D721Med (cell line): ENCODE measurements at regions not wholly inside any gene's neighbourhood (a gene's known extent, or its start where the extent isn't known, plus 50 kb on each side); places are given as distances from the start of the nearest gene placed in this dataset.

Experiments
- DNase-seq: peaks from one replicate; pipeline ENCODE4 v3.0.0; 2011; ENCODE audit warnings: low spot score; ENCODE audit not compliant: insufficient read length
- FAIRE-seq: peaks from 2 replicates; lab custom pipeline; 2011; peaks lifted over from hg19 to GRCh38; lab: Jason Lieb, UNC
- TF ChIP-seq, protein P1 (sequence below): IDR thresholded peaks from 2 replicates; pipeline ENCODE4 v1.5.1; 2012; ENCODE audit warnings: mild to moderate bottlenecking, control low read depth; ENCODE audit not compliant: insufficient read depth; ENCODE audit errors: missing control alignments

- FAIRE-seq = no peak
- TF ChIP-seq, protein P1, sequence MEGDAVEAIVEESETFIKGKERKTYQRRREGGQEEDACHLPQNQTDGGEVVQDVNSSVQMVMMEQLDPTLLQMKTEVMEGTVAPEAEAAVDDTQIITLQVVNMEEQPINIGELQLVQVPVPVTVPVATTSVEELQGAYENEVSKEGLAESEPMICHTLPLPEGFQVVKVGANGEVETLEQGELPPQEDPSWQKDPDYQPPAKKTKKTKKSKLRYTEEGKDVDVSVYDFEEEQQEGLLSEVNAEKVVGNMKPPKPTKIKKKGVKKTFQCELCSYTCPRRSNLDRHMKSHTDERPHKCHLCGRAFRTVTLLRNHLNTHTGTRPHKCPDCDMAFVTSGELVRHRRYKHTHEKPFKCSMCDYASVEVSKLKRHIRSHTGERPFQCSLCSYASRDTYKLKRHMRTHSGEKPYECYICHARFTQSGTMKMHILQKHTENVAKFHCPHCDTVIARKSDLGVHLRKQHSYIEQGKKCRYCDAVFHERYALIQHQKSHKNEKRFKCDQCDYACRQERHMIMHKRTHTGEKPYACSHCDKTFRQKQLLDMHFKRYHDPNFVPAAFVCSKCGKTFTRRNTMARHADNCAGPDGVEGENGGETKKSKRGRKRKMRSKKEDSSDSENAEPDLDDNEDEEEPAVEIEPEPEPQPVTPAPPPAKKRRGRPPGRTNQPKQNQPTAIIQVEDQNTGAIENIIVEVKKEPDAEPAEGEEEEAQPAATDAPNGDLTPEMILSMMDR = no peak
- DNase-seq = no peak
Measured at GRCh38 chr7:10731253-10731773, 242.4 kb upstream of the PHF14 start.

DNA sequence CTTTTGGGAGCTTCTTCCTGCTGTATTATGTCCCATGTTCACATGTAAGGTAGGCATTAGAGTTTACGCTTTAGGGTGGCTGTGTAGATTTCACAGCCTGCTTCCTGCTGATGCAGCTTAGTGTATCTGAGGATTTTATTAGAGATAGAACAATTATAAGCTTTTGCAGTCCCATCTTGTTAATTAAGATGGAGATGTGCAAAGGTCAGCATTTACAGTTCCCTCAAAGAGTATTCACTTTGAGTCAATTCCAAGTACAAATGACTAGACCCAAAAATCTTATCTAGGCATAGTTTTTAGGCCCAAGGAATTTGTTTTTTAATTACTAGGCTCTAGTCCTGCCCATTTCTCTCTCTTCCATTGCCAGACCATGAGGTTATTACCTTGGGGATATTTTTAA, 239.9 kb upstream of the PHF14 start:
- FAIRE-seq = no peak
- TF ChIP-seq, protein P1 = no peak
- DNase-seq = no peak

GRCh38 chr7:10734595-10734994, 239.1 kb upstream of the PHF14 start:
- FAIRE-seq = no peak
- DNase-seq = no peak
- TF ChIP-seq, protein P1 = no peak

DNA sequence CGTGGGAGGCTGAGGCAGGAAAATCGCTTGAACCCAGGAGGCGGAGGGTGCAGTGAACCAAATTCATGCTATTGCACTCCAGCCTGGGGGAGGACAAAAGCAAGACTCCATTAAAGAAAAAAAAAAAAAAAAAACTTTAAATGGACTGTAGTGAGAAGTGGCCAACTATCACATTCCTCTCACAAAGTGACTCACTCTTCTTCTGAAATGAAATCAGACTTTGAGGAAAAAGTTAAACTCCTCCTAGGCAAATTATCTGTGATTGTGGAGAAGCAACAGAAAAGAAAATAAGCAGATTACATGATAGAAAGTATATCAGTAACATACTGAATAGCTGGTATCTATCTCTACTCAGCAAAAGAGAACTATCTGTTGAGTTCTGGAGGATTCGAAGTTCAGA, 234.3 kb upstream of the PHF14 start:
- DNase-seq (no peak), FAIRE-seq (no peak)
- TF ChIP-seq, protein P1 = no peak

GRCh38 chr7:10740805-10741204, 232.9 kb upstream of the PHF14 start:
- TF ChIP-seq, protein P1 = no peak
- DNase-seq = no peak
- FAIRE-seq = no peak

DNA sequence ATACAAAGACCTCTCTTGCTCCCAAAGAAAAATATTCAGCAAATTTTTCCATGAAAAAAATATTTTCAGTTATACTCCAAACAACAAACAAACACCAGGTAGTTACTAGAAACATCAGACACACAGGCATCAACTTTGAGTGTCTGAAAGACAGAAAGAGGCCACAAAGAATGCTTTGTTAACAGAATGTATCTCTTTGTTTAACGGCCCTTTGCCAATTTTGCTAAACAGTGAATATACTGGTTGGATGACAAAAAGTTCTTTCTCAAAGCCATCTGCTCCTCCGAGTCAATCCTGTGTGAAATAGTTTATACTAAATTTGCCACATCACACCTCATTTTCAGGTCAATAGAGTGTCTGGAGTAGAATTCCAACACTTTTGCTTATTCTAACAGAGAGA, 216.7 kb upstream of the PHF14 start:
- no peak for FAIRE-seq
- DNase-seq = no peak
- TF ChIP-seq, protein P1 = no peak

GRCh38 chr7:10759120-10759519, 214.6 kb upstream of the PHF14 start:
- TF ChIP-seq, protein P1 = no peak
- no peak for DNase-seq
- no peak for FAIRE-seq
